Cardiac fibroblast (primary cell): ENCODE measurements at regions not wholly inside any gene's neighbourhood (a gene's known extent, or its start where the extent isn't known, plus 50 kb on each side); places are given as distances from the start of the nearest gene placed in this dataset.
"Not testable (repeated sequence)": the region's sequence is repeated elsewhere in the genome, so short reads cannot be mapped to it uniquely, and the experiment has no call there.

Experiments
- DNase-seq, 2 donors: peaks; one replicate each; pipeline versions ENCODE4 v3.0.0 to v3.0.0-alpha.2; 2010; ENCODE audit warnings: low read depth in 2 of 2
- H3K4me3 ChIP-seq, 2 donors: replicated peaks in 1 of 2; 1 replicate in 1 of 2; 2 replicates in 1 of 2; pipeline ENCODE4 v1.5.1; 2011; ENCODE audit warnings: low read depth in 2 of 2, low read length in 2 of 2, mild to moderate bottlenecking in 2 of 2, moderate library complexity in 1 of 2
- TF ChIP-seq, protein P1 (sequence below): IDR thresholded peaks from one replicate; pipeline ENCODE4 v1.5.1; 2011; ENCODE audit warnings: low read depth, mild to moderate bottlenecking, low read length, inconsistent platforms

DNA sequence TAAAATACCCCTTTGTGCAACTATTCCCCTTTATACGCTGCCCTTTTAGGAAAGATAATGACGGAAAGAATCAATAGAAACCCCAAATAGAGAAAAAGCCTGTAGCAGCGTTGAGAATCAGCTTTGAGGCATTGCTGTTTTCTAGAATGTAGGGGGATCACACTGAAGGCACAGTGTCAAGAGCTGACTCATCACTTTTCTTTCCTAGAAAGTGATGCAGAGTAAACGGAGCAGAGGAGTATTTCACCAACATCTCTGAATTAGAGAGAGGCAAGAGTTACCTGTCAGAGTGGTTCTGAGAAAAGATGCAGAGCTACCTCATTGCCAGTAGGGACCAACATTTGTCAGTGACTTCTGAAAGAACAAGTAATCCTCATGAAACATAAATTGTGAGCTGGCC, 269.8 kb upstream of the TMC3 start:
- H3K4me3 ChIP-seq = no peak overlapping the region
- no peak for DNase-seq
- TF ChIP-seq, protein P1, sequence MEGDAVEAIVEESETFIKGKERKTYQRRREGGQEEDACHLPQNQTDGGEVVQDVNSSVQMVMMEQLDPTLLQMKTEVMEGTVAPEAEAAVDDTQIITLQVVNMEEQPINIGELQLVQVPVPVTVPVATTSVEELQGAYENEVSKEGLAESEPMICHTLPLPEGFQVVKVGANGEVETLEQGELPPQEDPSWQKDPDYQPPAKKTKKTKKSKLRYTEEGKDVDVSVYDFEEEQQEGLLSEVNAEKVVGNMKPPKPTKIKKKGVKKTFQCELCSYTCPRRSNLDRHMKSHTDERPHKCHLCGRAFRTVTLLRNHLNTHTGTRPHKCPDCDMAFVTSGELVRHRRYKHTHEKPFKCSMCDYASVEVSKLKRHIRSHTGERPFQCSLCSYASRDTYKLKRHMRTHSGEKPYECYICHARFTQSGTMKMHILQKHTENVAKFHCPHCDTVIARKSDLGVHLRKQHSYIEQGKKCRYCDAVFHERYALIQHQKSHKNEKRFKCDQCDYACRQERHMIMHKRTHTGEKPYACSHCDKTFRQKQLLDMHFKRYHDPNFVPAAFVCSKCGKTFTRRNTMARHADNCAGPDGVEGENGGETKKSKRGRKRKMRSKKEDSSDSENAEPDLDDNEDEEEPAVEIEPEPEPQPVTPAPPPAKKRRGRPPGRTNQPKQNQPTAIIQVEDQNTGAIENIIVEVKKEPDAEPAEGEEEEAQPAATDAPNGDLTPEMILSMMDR = no peak

DNA sequence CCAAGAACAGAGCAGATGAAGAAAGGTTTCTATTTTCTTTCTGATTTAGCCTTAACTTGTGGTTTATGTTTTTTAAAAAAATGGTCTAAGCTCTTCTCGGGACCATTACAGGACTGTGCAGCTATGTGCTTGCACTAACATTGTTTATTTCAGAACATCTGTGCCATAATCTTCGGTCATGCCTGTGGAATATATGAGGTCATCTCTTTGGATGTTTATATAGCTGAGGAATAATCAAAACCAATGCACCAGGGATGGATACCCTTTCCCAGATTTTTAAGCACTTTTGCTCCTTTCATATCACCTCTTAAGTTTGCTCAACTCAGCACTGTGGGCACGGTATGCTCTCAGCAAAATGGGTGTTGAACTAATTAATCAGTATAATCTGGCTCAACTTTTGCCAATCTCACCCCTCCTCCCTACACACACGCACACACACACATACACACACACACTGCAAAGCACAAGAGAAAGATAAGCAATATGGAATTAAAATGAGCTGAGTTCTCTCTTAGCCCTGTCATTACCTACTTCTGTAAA, 268.5 kb upstream of the TMC3 start:
- H3K4me3 ChIP-seq = no peak overlapping the region
- TF ChIP-seq, protein P1 = no peak
- DNase-seq = no peak

DNA sequence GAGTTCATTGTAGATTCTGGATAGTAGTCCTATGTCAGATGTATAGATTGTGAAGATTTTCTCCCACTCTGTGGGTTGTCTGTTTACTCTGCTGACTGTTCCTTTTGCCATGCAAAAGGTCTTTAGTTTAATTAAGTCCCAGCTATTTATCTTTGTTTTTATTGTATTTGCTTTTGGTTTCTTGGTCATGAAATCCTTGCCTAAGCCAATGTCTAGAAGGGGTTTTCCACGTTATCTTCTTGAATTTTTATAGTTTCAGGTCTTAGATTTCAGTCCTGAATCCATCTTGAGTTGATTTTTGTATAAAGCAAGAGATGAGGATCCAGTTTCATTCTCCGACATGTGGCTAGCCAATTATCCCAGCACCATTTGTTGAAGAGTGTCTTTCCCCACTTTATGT, 262.1 kb upstream of the TMC3 start:
- not testable (repeated sequence) for H3K4me3 ChIP-seq, DNase-seq

DNA sequence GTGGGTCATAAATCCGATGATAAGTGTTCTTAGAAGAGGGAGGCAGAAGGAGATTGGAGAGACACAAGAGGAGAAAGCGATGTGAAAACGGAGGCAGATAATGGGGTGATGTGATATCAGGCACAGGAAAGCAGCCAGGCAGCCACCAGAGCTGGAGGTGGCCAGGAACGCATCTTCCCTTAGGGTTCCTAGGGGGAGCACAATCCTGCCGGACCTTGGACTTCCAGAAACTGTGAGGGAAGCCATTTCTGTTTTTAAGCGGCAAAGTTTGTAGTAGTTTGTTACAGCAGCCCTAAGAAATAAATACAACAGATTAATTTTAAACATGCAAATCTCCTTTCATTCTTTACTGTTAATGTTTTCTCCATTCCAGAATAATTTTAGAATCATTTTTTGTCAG, 259.9 kb upstream of the TMC3 start:
- DNase-seq = no peak
- TF ChIP-seq, protein P1 = no peak
- no peak overlapping the region for H3K4me3 ChIP-seq

DNA sequence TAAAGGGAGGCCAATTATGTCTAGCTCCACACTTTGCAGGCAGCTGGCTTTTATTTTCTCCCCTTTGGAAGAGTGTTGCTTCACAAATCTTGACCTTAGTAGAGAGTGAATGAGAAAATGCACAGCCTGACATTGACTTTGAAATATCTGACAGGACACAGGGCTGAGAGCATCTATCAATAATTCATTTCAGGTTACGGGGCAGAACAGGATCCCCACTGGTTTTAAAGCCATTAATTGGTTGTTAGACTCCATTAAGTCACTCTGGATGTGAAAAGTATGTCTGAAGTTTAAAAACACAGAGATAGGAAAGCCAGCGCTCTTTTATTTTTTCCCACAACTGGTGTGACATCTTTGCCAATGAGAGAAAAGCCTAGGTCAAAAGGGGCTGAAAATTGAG, 251.9 kb upstream of the TMC3 start:
- no peak for DNase-seq
- TF ChIP-seq, protein P1 = no peak

DNA sequence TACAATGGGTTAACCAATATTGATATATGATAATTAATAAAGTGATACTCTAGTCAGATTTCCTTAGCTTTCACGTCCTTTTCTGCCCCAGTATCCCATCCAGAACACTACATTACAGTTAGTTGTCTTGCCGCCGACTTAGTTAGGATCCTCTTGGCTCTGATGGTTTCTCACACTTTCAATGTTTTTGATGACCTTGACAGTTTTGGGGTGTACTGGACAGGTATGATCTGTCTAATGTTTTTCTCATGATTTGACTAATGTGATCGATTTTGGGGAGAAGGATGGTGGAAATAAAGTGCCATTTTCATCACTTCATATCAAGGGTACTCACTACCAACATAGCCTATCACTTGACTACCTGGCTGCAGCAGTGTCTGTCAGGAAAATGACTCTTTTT, 245.0 kb upstream of the TMC3 start:
- TF ChIP-seq, protein P1 = no peak
- no peak for DNase-seq
- no peak overlapping the region for H3K4me3 ChIP-seq

More for the DNA sequence above, 251.9 kb upstream of the TMC3 start:
- H3K4me3 ChIP-seq = no peak overlapping the region

DNA sequence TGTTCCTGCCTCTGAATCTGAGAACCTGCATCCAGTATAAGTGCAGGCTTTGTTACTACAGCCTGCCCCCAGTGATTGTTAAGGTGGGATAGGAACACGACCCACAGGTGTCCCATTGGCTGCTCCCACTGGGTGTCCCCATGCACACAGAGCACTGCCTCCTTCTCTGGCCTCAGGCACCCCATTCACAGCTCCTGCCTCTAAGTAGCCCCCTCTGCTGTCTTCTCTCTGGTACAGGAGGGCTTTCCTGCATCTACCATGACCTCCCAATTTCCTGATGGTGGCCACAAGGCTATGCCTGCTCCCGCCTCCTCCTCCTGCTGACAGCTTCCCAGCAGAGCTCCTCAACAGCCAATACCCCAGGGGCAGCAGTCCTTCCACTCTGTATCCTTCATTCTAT, 238.6 kb upstream of the TMC3 start:
- DNase-seq = no peak
- H3K4me3 ChIP-seq = no peak overlapping the region
- TF ChIP-seq, protein P1 = no peak
